ENCODE measurements at regions not wholly inside any gene's neighbourhood (a gene's known extent, or its start where the extent isn't known, plus 50 kb on each side); places are given as distances from the start of the nearest gene placed in this dataset.

GRCh38 chr4:183852910-183853547 is 52.1 kb upstream of the STOX2 start:
- DNase-seq (ENCODE audit: low read depth): no peak

GRCh38 chr4:183853548-183853940 is 51.6 kb upstream of the STOX2 start:
- no peak for DNase-seq (ENCODE audit: low read depth)
